ENCODE measurements at regions not wholly inside any gene's neighbourhood (a gene's known extent, or its start where the extent isn't known, plus 50 kb on each side); places are given as distances from the start of the nearest gene placed in this dataset.
"Not testable (repeated sequence)": the region's sequence is repeated elsewhere in the genome, so short reads cannot be mapped to it uniquely, and the experiment has no call there.

DNA sequence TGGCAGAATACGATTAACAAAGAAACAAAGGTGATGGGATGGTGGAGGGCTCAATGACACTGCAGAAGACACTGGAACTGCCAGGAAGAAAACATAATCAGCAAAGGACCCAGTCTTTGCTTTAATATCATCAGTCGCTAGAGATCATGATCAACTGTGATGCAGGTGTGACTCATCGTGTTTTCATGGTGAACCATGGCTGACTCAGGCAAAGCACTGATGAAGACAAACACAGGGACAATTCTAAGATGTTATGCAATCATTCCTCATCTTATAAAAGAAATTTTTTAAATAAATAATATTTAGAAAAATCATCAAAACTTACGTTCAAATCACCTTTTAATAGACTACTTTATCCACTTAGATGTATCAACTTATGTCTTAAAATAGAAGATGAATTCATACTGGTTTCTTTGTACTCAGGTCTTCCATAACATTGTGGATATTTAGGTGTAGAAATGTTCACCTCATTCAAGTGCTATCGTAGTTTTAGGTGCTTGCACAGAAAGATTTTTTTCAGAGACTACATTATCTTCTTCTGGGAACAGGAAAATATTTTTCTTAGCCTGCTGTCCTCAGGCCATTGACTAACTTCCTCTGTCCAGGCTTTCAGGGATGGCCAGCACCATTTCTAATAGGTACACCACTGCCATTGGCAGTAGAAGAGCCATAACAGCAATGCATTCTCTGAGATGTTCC, 673.4 kb upstream of the MEF2C start:
- DNase-seq (ENCODE audit: low read depth in 2 of 2): no peak

DNA sequence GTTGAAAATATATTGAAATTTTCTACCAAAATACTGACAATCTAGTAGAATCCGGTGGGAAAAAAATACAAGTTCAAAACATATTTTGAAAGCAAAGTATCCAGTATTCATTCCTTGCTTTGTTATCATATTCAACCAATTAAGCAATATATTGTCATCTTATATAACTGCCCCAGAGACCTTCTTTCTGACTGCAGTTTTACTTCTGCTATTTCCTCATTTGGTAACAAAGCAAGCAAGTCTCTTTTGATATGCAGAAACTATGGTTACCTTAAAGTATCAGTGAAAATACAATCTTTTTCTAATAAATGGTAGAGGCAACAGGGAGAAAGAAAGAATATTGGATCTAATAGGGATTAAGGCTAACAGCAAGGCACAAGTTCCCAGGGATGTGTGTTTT, 663.7 kb upstream of the MEF2C start:
- DNase-seq (ENCODE audit: low read depth in 2 of 2): no peak

DNA sequence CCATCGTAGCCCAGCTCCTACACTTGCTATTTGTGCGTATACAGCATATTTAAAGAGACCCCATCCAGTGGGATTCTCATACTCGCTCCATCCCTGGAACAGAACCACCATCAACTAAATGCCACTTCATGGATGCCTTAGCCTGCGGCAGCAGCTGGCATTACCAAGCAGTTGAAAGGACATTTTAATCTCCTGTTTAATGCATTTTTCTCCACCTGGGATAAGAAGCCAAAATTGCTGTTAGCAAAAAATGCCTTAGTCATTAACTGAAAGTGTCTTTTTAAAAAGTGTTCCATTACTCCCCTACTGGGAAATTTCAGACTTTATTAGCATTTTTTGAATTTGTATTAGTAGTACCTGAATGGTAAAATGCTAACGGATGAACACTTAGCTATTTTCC, 662.6 kb upstream of the MEF2C start:
- no peak for DNase-seq (ENCODE audit: low read depth in 2 of 2)

DNA sequence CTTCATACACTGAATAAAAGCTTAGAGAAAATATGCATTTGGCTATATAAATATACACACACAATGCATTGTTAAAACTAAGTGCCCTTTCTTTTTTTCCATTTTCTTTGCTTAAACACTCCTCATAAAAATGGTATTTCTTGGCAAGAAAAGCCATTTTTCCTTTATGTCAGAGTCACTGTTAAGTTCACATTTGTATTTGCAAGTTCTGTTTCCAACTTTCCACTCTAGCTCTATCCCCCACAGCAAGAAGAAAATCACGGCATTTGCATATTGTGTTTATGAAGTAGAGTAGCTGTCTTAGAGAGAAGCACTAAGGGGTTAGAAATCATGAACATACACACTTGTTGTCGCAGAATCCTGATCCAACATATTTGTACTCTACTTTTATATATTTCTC, 662.1 kb upstream of the MEF2C start:
- DNase-seq (ENCODE audit: low read depth in 2 of 2): no peak

DNA sequence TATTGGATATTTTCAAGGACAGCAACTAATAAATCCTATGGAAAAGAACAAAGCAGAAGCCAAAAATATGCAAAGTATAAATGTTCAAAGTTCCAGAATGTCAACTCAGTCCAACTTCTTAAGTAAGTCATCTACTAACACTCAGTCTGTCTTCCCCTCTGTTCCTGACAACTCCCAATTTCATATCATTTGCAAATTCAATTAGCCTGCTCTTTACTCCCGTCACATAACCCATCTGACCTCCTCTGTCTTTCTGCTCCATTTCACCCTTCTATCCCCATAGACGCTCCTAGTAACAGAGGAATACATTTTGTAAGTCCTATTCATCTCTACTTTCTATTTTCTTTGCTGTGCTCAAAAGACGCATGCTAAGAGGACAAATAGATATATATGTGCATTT, 659.8 kb upstream of the MEF2C start:
- no peak for DNase-seq (ENCODE audit: low read depth in 2 of 2)

DNA sequence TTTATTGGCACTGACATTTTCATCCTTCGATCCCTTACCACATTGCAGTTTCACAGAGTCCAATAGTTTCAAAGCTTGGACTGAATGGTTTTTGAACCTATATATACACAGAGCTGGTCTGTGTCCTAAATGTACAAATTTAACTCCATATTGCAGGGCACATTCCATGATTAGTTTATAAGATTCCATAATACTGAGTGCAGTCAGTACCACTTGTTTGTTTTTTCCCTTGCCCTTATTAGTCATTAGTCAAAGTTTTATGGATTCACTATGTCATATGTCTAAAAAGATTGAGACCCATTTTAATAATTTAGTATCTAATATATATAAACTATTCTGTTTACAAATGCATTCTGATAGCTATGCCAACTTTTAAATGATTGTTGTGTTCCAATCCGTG, 654.8 kb upstream of the MEF2C start:
- no peak for DNase-seq (ENCODE audit: low read depth in 2 of 2)

DNA sequence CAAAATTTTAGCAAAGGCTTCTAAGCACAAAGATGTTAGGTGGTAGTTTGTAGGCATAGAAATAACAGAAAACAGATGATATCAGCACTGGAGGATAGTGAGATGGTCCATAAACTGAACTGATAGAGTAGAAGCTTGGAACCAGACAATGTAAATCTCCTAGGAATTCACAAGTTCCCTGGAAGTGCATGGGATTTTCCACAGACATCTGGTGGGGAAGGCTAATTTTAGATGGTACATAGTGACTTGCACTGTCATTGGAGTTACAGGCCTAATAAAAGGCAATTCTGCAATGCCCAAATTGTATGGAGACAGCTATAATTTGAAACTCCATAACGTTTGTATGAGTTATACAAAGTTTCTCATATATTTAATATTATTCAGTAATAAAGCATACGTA, 653.0 kb upstream of the MEF2C start:
- no peak for DNase-seq (ENCODE audit: low read depth in 2 of 2)

DNA sequence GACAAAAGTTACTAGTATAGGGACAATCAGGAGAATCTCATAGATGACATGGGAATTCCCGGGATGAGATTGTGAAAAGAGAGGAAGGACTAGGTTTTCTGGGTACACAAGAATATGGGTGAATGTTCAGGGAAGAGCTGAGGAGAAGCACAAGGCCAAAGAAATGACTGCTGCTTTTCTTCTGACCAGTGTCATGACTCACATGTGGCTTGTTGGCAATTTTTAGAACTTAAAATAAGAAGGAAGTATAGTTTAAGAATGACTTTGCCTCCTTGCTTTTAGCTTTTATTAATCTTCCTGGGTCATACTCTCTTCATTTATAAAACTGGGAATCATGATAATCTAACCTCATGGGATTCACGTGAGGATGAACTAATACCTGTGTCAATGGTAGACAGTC, 652.4 kb upstream of the MEF2C start:
- no peak for DNase-seq (ENCODE audit: low read depth in 2 of 2)

DNA sequence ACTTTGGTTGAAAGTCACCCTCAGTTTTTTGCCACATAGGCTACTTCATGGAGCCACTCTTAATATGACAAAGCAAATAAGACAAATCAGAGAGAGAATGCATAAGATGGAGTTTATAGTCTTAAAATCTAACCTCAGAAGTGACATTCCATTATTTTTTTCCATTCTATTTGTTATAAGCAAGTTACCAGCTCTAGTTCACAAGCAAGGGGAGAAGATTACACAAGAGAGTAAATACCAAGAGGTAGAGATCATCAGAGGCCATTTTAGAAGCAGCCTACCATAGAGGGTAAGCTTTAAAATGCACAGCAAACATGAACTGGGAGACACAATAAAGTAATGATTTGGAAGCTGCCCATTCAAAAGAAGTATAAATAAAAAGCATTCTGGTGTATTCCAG, 651.3 kb upstream of the MEF2C start:
- no peak for DNase-seq (ENCODE audit: low read depth in 2 of 2)

DNA sequence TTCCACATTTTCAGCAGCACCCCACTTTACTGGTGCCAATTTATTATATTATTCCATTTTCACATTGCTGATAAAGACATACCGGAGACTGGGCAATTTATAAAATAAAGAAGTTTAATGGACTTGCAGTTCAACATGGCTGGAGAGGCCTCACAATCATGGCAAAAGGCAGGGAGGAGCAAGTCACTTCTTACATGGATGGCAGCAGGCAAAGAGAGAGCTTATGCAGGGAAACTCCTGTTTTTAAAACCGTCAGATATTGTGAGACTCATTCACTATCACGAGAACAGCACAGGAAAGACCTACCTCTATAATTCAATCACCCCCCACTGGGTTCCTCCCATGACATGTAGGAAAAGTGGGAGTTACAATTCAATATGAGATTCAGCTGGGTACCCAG, 641.8 kb upstream of the MEF2C start:
- DNase-seq (ENCODE audit: low read depth in 2 of 2): no peak

DNA sequence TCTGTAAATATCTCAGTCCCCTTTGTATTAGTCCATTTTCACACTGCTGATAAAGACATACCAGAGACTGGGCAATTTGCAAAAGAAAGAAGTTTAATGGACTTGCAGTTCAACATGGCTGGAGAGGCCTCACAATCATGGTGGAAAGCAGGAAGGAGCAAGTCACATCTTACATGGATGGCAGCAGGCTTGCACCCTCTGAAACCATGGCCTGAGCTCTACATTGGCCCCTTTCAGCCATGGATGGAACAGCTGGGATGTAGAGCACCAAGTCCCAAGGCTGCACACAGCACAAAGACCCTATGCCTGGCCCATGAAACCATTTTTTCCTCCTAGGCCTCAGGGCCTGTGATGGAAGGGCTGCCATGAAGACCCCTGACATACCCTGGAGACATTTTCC, 640.9 kb upstream of the MEF2C start:
- DNase-seq (ENCODE audit: low read depth in 2 of 2): not testable (repeated sequence)

DNA sequence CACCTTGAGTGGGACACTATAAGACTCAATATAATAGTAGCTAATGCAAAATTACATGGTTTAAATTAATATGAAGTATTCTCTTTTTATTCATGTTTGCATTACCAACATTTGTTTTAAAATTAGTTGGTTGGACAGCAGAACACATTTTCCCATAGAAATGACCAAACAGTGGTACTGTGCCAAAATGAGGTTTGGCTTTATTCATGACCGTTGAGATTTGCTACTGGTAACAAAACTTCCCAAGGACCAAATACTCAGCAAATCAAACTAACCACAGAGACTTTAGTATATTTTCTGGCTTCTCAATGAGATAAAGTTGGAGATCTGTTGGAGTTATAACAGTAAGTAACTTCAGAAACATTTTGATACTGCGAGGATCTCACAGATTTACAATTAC, 637.8 kb upstream of the MEF2C start:
- no peak for DNase-seq (ENCODE audit: low read depth in 2 of 2)

DNA sequence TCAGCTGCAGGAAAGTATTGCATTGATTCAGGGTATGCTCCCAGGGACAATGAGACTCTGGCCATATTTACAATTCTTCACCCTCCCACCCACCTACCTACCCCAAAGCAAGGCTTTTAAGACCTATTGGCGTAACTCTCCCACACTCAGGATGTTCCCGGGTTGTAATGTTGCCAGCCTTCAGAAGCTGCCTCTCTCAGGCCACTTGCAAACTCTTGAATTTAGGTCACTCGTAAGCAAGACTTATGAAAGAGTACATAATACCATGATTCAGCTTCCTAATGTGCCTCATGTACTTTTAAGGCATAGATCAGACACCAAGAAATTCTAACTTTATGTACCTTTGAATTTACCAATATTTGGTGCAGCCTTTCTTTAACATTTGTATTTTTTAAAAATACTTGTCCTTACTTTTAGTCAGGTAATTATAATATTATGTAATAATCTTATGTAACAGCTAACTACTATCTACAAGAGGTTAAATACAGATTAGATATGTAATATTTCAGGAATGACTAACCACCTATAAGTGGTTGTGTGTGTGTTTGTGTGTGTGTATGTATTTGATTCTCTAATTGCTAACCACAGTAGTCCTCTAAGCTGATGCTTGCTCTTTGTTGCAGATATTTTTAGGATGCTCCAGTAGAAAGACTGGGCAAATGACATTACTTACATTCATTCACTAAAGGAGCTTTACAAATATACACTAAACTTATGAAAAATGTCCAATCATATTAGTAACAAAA, 630.5 kb upstream of the MEF2C start:
- DNase-seq (ENCODE audit: low read depth in 2 of 2): no peak

DNA sequence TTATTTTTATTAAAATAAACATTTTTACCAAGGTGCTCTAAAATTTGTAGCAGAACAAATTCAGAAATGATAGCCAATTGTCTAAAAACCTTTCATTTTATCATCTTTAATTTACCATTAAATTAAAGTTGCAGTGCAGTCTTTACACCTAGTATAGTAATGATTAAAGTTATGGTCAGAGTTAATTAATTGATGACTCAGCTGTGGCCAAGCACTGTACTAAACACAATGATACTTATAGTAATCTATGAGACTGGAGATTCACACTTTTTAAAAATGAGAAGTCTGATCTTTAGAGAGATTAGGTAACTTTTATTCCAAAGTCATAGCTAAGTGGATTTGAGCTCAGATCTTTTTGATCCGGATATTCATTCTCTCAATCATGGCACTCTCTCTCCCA, 621.1 kb upstream of the MEF2C start:
- DNase-seq (ENCODE audit: low read depth in 2 of 2): no peak

DNA sequence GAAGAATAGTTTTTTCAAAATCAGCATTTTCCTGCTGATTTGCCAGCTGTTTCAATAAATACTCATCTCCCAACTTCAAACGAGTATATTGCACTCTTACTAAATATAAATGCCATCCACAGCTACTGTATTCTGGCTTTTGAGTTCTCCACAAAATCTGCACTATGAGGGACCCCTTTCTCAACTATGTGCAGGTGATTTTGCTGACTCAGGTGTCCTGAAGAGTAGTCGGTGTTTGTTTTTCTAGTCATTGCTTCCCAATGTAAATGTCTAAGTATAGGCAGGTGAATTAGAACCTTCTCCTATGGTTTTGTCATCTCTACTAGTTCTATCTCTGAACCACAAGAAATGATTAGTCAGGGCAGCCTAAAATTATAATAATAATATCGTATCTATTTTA, 616.8 kb upstream of the MEF2C start:
- DNase-seq (ENCODE audit: low read depth in 2 of 2): no peak

DNA sequence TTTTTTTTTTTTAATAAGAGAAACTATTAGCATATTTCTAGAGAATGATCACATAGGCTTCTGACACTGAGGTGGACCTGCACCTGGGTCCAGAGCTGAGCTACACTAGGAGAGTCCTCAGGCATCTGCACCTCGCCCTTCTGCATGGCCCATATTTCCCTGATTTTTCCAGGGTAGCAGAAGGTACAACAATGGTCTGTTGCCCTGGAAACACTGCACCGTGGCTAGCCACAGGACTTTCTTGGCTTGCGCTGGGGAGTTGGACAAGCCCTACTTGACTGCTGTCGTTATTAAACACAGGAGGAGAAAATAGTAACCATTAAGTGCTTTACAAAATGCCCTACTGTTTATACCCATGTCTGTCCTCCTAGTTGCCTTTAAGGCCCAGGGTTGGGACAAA, 615.7 kb upstream of the MEF2C start:
- DNase-seq (ENCODE audit: low read depth in 2 of 2): no peak

DNA sequence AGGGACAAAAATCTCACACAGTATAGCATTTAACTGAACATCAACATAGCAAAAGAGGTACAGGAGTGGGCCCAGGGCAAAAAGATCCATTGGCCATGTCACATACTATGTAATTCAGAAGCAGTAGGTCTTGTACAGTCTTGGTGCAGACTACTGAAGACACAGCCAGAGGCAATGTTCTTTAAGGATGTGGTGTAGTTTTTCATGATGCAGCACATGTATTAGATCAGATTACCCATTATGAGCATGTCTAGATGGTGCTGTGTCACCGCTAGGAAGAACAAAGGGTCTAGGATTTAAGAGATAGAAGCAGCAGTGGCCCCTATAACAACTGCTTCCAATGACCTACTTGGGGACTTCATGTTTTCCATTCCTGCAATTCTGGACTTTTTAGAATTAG, 610.4 kb upstream of the MEF2C start:
- no peak for DNase-seq (ENCODE audit: low read depth in 2 of 2)

DNA sequence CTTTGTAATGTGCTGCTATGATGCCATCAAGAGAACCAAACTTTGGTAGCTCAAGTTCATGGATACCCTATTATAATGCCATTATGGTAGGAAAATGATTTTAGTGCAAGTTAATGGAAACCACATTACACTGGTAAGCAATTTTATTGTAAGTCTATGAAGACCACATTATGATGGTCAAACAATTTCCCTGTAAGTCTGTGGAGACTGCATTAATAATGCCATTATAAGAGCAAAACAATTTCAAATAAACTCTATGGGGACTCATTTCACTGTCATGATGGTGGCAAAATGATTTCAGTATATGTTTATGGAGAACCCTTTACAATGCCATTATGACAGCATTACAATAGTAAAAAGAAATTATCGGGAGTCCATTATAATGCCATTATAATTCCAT, 602.0 kb upstream of the MEF2C start:
- DNase-seq (ENCODE audit: low read depth in 2 of 2): no peak

DNA sequence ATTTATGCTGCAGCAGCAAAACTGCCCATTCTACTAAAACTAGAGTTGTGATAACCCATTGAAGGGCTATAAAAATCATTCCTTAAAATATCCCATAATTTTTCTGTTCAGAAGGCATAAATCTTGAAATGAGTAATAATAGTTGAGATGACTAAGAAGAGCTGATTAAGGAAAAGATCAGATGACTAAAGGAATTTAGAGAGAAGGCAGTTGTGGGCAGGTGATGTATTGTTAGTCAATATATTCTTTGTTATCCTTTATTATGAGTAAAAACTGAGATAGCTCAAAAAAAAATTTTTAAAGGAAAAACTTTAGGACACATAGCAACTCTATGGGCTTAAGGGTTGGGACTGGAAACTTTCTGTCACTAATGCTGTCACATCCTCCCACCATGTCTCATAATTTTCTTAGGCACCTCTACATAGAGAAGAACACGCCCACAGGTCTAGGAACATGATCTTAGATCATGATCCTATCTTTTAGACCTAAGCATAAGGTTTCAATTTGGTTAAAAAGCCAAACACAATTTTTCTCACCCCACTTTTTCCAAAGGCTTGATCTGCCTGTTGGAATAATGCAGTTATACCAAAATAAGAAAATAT, 597.5 kb upstream of the MEF2C start:
- DNase-seq (ENCODE audit: low read depth in 2 of 2): no peak

DNA sequence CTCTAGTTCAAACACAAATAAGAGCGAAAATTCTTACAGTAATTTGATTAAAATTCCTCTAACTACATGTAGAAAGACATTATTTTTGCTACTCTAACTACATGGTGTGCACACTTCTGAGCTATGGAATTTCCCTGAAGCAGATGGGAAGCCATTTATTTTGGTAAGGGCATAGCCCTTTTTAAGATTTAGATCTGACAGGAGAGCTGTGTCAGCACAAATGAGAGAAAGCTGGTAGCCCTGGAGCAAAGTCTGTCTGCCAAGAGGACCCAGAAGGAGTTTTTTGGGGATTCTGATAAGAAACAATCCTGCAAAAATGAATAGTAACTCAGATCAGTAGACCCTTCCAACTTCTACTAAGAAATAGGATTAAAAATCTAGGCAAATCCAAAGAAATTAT, 595.9 kb upstream of the MEF2C start:
- no peak for DNase-seq (ENCODE audit: low read depth in 2 of 2)

DNA sequence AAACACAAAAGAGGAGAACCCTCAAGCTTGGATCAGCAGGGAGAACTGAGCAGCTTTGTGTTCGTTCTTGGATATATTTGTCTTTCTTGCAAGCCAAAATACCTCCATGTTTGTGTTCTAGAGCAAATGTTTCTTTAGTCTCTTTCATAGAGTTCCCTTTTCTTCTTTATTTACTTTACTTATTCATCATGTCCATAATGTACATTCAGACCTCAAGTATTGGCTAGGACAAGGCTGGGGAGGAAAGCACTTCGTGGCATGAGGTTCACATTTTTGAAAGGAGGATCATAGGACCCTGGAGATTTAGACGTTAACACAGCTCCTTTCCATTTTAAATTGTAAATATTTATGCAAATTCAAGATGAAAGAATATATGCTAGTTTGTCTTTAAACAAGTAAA, 590.2 kb upstream of the MEF2C start:
- DNase-seq (ENCODE audit: low read depth in 2 of 2): no peak

DNA sequence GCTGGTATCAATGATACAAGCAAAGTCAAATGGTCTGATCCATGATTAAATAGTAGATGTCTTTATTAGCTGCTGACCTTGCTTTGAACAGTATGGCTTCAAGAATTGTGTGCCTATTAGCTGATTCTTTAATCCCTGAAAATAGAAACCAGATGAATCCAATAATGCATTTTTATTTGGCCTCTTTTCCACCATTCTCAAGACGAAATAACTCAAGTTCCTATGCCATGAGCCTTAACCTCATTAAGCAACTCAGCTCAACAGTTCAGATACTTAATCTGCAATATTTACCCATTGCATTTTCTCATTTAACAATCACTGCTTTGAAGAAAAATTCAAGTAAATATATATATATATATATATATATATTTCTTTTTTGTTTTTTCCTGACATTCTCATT, 588.6 kb upstream of the MEF2C start:
- no peak for DNase-seq (ENCODE audit: low read depth in 2 of 2)

DNA sequence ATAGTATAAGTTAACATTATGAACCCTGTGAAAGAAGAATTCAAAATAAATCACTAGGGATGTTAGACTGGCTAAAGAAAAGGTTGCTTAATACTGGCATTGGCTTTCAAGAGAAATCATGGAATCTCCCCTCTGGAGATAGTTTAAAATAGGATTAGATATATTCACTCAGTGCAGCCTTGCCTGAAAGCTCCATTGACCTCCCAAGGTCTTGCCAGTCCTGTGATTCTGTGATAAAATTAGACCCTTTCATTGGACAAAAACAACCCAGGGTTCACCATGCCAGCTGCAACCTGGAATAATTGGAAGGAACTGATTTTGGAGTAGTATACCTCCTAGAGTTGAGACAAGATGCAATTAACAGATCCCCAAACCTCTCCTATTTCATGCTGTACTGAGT, 588.1 kb upstream of the MEF2C start:
- DNase-seq (ENCODE audit: low read depth in 2 of 2): no peak

All from activated CD8-positive, alpha-beta memory T cell treated with anti-CD3 and anti-CD28 coated beads for 4 hours (primary cell).